Caco-2 (cell line): ENCODE measurements at regions not wholly inside any gene's neighbourhood (a gene's known extent, or its start where the extent isn't known, plus 50 kb on each side); places are given as distances from the start of the nearest gene placed in this dataset.
"Not testable (repeated sequence)": the region's sequence is repeated elsewhere in the genome, so short reads cannot be mapped to it uniquely, and the experiment has no call there.

Experiments
- BruUV-seq: library from RNA; stranded (reverse); fragments of 400-500 nt; replicated peaks from 2 replicates; lab custom pipeline; 2021; lab: Mats Ljungman, UMichigan
- CTCF ChIA-PET: fragments of 300-600 bp; sonication (Branson Sonifier 250); formaldehyde crosslinking; loops from one replicate; lab custom pipeline; 2022; ENCODE audit warnings: antibody characterized with exemption; lab: Charles Lee
- POLR2A ChIA-PET: fragments of 300-600 bp; sonication (Branson Sonifier 250); formaldehyde crosslinking; loops from one replicate; lab custom pipeline; 2022; ENCODE audit warnings: antibody characterized with exemption; lab: Charles Lee
- DNase-seq, 2 experiments: peaks; one replicate each; pipeline versions ENCODE4 v3.0.0 to v3.0.0-alpha.2; 2020 to 2022
- H3K27me3 ChIP-seq: replicated peaks from 2 replicates; pipeline ENCODE4 v1.6.0; 2011; ENCODE audit warnings: low read length; ENCODE audit not compliant: control insufficient read depth, insufficient read depth
- H3K36me3 ChIP-seq: 2 replicates; pipeline ENCODE4 v1.5.1; 2011; ENCODE audit warnings: low read length; ENCODE audit not compliant: control insufficient read depth, insufficient read depth
- H3K4me1 ChIP-seq: fragments of 250-450 bp; sonication (Bioruptor Pico); 2 replicates; pipeline ENCODE4 v1.5.1; 2020; ENCODE audit warnings: mild to moderate bottlenecking
- H3K4me3 ChIP-seq: 2 replicates; pipeline ENCODE4 v1.5.1; 2011; ENCODE audit warnings: low read depth, mild to moderate bottlenecking, control low read depth, low read length
- H3K9me3 ChIP-seq: fragments of 250-450 bp; sonication (Bioruptor Pico); 2 replicates; pipeline ENCODE4 v1.5.1; 2020; ENCODE audit warnings: mild to moderate bottlenecking, moderate library complexity
- H3K27ac Mint-ChIP-seq: one replicate; pipeline ENCODE4 v1.8.0; 2022; ENCODE audit warnings: mixed read lengths; ENCODE audit not compliant: unreplicated experiment
- H3K27me3 Mint-ChIP-seq: one replicate; pipeline ENCODE4 v1.8.0; 2022; ENCODE audit warnings: mixed read lengths; ENCODE audit not compliant: insufficient read depth, unreplicated experiment
- H3K36me3 Mint-ChIP-seq: one replicate; pipeline ENCODE4 v1.8.0; 2022; ENCODE audit warnings: mild to moderate bottlenecking, mixed read lengths; ENCODE audit not compliant: insufficient read depth, unreplicated experiment
- H3K4me1 Mint-ChIP-seq: one replicate; pipeline ENCODE4 v1.8.0; 2022; ENCODE audit warnings: low read depth, mixed read lengths; ENCODE audit not compliant: unreplicated experiment
- H3K4me3 Mint-ChIP-seq: one replicate; pipeline ENCODE4 v1.8.0; 2022; ENCODE audit warnings: mild to moderate bottlenecking, moderate library complexity, mixed read lengths; ENCODE audit not compliant: unreplicated experiment
- H3K9me3 Mint-ChIP-seq: one replicate; pipeline ENCODE4 v1.8.0; 2022; ENCODE audit warnings: mixed read lengths; ENCODE audit not compliant: unreplicated experiment
- intact Hi-C: fragments of 100-400 bp; cut with micrococcal nuclease; formaldehyde crosslinking; loops from one replicate; pipeline ENCODE4 v1.10.0; 2022; ENCODE audit not compliant: unreplicated experiment

GRCh38 chr22:11630386-11631084 is 3897.5 kb upstream of the OR11H1 start:
- CTCF ChIA-PET, intact Hi-C loops, POLR2A ChIA-PET: not testable (repeated sequence)

More at GRCh38 chr22:11630386-11631084, 3897.5 kb upstream of the OR11H1 start:
- H3K36me3 Mint-ChIP-seq, H3K27ac Mint-ChIP-seq, H3K4me1 ChIP-seq, BruUV-seq, H3K4me3 Mint-ChIP-seq, H3K9me3 Mint-ChIP-seq, H3K4me1 Mint-ChIP-seq, H3K4me3 ChIP-seq, H3K27me3 Mint-ChIP-seq, H3K27me3 ChIP-seq, DNase-seq, H3K36me3 ChIP-seq, H3K9me3 ChIP-seq: not testable (repeated sequence)
